Caco-2 (cell line): ENCODE measurements at regions not wholly inside any gene's neighbourhood (a gene's known extent, or its start where the extent isn't known, plus 50 kb on each side); places are given as distances from the start of the nearest gene placed in this dataset.

Experiments used
- BruUV-seq: library from RNA; stranded (reverse); fragments of 400-500 nt; replicated peaks from 2 replicates; lab custom pipeline; 2021; lab: Mats Ljungman, UMichigan
- CTCF ChIA-PET: fragments of 300-600 bp; sonication (Branson Sonifier 250); formaldehyde crosslinking; loops from one replicate; lab custom pipeline; 2022; ENCODE audit warnings: antibody characterized with exemption; lab: Charles Lee
- POLR2A ChIA-PET: fragments of 300-600 bp; sonication (Branson Sonifier 250); formaldehyde crosslinking; loops from one replicate; lab custom pipeline; 2022; ENCODE audit warnings: antibody characterized with exemption; lab: Charles Lee
- DNase-seq, 2 experiments: peaks; one replicate each; pipeline versions ENCODE4 v3.0.0 to v3.0.0-alpha.2; 2020 to 2022
- H3K27me3 ChIP-seq: replicated peaks from 2 replicates; pipeline ENCODE4 v1.6.0; 2011; ENCODE audit warnings: low read length; ENCODE audit not compliant: control insufficient read depth, insufficient read depth
- H3K36me3 ChIP-seq: 2 replicates; pipeline ENCODE4 v1.5.1; 2011; ENCODE audit warnings: low read length; ENCODE audit not compliant: control insufficient read depth, insufficient read depth
- H3K4me1 ChIP-seq: fragments of 250-450 bp; sonication (Bioruptor Pico); 2 replicates; pipeline ENCODE4 v1.5.1; 2020; ENCODE audit warnings: mild to moderate bottlenecking
- H3K4me3 ChIP-seq: 2 replicates; pipeline ENCODE4 v1.5.1; 2011; ENCODE audit warnings: low read depth, mild to moderate bottlenecking, control low read depth, low read length
- H3K9me3 ChIP-seq: fragments of 250-450 bp; sonication (Bioruptor Pico); 2 replicates; pipeline ENCODE4 v1.5.1; 2020; ENCODE audit warnings: mild to moderate bottlenecking, moderate library complexity
- H3K27ac Mint-ChIP-seq: one replicate; pipeline ENCODE4 v1.8.0; 2022; ENCODE audit warnings: mixed read lengths; ENCODE audit not compliant: unreplicated experiment
- H3K27me3 Mint-ChIP-seq: one replicate; pipeline ENCODE4 v1.8.0; 2022; ENCODE audit warnings: mixed read lengths; ENCODE audit not compliant: insufficient read depth, unreplicated experiment
- H3K36me3 Mint-ChIP-seq: one replicate; pipeline ENCODE4 v1.8.0; 2022; ENCODE audit warnings: mild to moderate bottlenecking, mixed read lengths; ENCODE audit not compliant: insufficient read depth, unreplicated experiment
- H3K4me1 Mint-ChIP-seq: one replicate; pipeline ENCODE4 v1.8.0; 2022; ENCODE audit warnings: low read depth, mixed read lengths; ENCODE audit not compliant: unreplicated experiment
- H3K4me3 Mint-ChIP-seq: one replicate; pipeline ENCODE4 v1.8.0; 2022; ENCODE audit warnings: mild to moderate bottlenecking, moderate library complexity, mixed read lengths; ENCODE audit not compliant: unreplicated experiment
- H3K9me3 Mint-ChIP-seq: one replicate; pipeline ENCODE4 v1.8.0; 2022; ENCODE audit warnings: mixed read lengths; ENCODE audit not compliant: unreplicated experiment
- intact Hi-C: fragments of 100-400 bp; cut with micrococcal nuclease; formaldehyde crosslinking; loops from one replicate; pipeline ENCODE4 v1.10.0; 2022; ENCODE audit not compliant: unreplicated experiment
- TF ChIP-seq, protein P1 (sequence below), 2 experiments: fragments of 200-600 bp in 1 of 2; IDR thresholded peaks; 1 replicate in 1 of 2; 2 replicates in 1 of 2; pipeline versions ENCODE4 v1.5.1 to v1.8.0; 2011 to 2022; ENCODE audit warnings: antibody characterized with exemption in 1 of 2, control low read depth in 1 of 2, inconsistent platforms in 1 of 2, low read depth in 1 of 2, low read length in 1 of 2, mild to moderate bottlenecking in 1 of 2, moderate library complexity in 1 of 2; ENCODE audit not compliant: insufficient read depth in 1 of 2, severe bottlenecking in 1 of 2, unreplicated experiment in 1 of 2

- Mint-ChIP-seq H3K27me3 (no peaks in the 10 kb centered on the region), H3K36me3 (peaks cover 6% of the 10 kb centered on the region), H3K4me3 (no peak overlapping the region), H3K9me3 (peaks cover 23% of the 10 kb centered on the region), H3K4me1 (peaks cover 7% of the 10 kb centered on the region), H3K27ac (no peak overlapping the region)
- ChIA-PET CTCF (no interaction called here), POLR2A (no interaction called here)
- Histone ChIP-seq H3K27me3 (no peaks in the 10 kb centered on the region), H3K9me3 (no peaks in the 10 kb centered on the region), H3K4me3 (no peak overlapping the region), H3K4me1 (peaks cover 14% of the 10 kb centered on the region), H3K36me3 (no peaks in the 10 kb centered on the region)
- intact Hi-C loops, result no loop called here
- TF ChIP-seq, protein P1, sequence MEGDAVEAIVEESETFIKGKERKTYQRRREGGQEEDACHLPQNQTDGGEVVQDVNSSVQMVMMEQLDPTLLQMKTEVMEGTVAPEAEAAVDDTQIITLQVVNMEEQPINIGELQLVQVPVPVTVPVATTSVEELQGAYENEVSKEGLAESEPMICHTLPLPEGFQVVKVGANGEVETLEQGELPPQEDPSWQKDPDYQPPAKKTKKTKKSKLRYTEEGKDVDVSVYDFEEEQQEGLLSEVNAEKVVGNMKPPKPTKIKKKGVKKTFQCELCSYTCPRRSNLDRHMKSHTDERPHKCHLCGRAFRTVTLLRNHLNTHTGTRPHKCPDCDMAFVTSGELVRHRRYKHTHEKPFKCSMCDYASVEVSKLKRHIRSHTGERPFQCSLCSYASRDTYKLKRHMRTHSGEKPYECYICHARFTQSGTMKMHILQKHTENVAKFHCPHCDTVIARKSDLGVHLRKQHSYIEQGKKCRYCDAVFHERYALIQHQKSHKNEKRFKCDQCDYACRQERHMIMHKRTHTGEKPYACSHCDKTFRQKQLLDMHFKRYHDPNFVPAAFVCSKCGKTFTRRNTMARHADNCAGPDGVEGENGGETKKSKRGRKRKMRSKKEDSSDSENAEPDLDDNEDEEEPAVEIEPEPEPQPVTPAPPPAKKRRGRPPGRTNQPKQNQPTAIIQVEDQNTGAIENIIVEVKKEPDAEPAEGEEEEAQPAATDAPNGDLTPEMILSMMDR (IDR thresholded peaks at IDR 0.05; ENCODE audit: insufficient read depth in 1 of 2, low read depth in 1 of 2, low read length in 1 of 2, severe bottlenecking in 1 of 2, unreplicated experiment in 1 of 2), result no peak
- no peak for DNase-seq
- BruUV-seq, result no TSS peak
Measured at GRCh38 chr3:110589341-110589740, 482.3 kb upstream of the NECTIN3 start.

DNA sequence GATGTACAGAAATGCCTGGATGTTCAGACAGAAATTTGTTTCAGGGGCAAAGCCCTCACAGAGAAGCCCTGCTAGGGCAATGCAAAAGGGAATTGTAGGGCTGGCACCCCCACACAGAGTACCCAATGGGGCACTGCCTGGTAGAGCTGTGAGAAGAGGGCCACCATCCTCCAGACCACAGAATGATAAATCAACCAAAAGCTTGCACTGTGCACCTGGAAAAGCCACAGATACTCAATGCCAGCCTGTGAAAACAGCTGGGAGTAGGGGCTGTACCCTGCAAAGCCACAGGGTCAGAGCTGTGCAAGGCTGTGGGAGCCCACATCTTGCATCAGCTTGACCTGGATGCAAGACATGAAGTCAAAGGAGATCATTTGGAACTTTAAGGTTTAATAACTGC is 477.9 kb upstream of the NECTIN3 start:
- peaks cover 58% of the 10 kb centered on the region for H3K9me3 Mint-ChIP-seq
- BruUV-seq, result no TSS peak
- no peaks in the 10 kb centered on the region for H3K4me1 Mint-ChIP-seq
- intact Hi-C loops, result no loop called here
- H3K36me3 Mint-ChIP-seq, result peaks cover 6% of the 10 kb centered on the region
- DNase-seq, result no peak
- TF ChIP-seq, protein P1 (IDR thresholded peaks at IDR 0.05; ENCODE audit: insufficient read depth in 1 of 2, low read depth in 1 of 2, low read length in 1 of 2, severe bottlenecking in 1 of 2, unreplicated experiment in 1 of 2), result no peak
- no peak overlapping the region for H3K4me3 ChIP-seq
- H3K4me1 ChIP-seq, result peaks cover 8% of the 10 kb centered on the region; the same call in 1 of the 2 replicates
- CTCF ChIA-PET, result no interaction called here
- no peaks in the 10 kb centered on the region for H3K27me3 Mint-ChIP-seq
- no peaks in the 10 kb centered on the region; the same call in 1 of the 2 replicates for H3K9me3 ChIP-seq
- no peaks in the 10 kb centered on the region for H3K27me3 ChIP-seq
- H3K4me3 Mint-ChIP-seq, result no peak overlapping the region
- H3K36me3 ChIP-seq, result no peaks in the 10 kb centered on the region
- POLR2A ChIA-PET, result no interaction called here
- H3K27ac Mint-ChIP-seq, result no peak overlapping the region

DNA sequence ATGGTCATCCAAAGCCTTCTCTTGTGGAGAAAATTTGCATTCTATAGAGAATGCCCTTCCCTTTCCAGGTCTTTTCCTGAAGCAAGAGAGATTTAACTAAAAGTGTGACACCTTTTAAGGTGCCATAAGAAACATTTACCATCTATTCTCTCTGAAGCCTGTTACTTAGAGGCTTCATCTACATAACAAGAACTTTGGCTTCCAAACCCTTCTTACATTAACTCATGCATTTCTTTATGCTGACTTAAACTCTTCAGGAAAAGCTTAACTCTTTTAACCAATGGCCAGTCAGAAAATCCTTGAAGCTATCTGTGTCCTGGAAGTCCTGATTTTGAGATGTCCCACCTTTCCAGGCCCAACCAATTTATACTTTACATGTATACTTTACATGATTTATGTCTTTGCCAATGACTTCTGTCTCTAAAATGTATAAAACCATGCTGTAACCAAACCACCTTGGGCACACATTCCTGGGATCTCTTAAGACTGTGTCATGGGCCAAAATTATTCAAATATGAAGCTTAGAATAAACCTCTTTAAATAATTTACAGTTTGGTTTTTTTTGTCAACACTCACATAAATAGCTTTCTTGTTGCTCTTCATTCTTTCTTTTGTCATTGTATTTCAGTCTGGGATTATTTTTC is 472.6 kb upstream of the NECTIN3 start:
- H3K9me3 Mint-ChIP-seq, result peaks cover 53% of the 10 kb centered on the region
- intact Hi-C loops, result no loop called here
- no peak overlapping the region for H3K4me3 Mint-ChIP-seq
- no peaks in the 10 kb centered on the region for H3K36me3 ChIP-seq
- no peak overlapping the region for H3K4me3 ChIP-seq
- DNase-seq, result no peak
- H3K4me1 ChIP-seq, result no peaks in the 10 kb centered on the region
- CTCF ChIA-PET, result no interaction called here
- BruUV-seq, result no TSS peak
- H3K27me3 Mint-ChIP-seq, result no peaks in the 10 kb centered on the region
- no peaks in the 10 kb centered on the region for H3K27me3 ChIP-seq
- H3K27ac Mint-ChIP-seq, result no peak overlapping the region
- H3K36me3 Mint-ChIP-seq, result no peaks in the 10 kb centered on the region
- TF ChIP-seq, protein P1 (IDR thresholded peaks at IDR 0.05; ENCODE audit: insufficient read depth in 1 of 2, low read depth in 1 of 2, low read length in 1 of 2, severe bottlenecking in 1 of 2, unreplicated experiment in 1 of 2), result no peak
- no peaks in the 10 kb centered on the region for H3K4me1 Mint-ChIP-seq
- no peaks in the 10 kb centered on the region; the same call in 1 of the 2 replicates for H3K9me3 ChIP-seq
- POLR2A ChIA-PET, result no interaction called here
